GM19043 (cell line): ENCODE measurements at regions not wholly inside any gene's neighbourhood (a gene's known extent, or its start where the extent isn't known, plus 50 kb on each side); places are given as distances from the start of the nearest gene placed in this dataset.

Experiments used
- ATAC-seq: cut with Tn5 transposase; IDR thresholded peaks from one replicate; pipeline ENCODE4 v1.9.1; 2021; ENCODE audit warnings: low read depth; ENCODE audit not compliant: unreplicated experiment

- ATAC-seq: no peak
These were observed 421.1 kb upstream of the CELF4 start for GRCh38 chr18:37986665-37987064.

- no peak for ATAC-seq
These were observed 419.5 kb upstream of the CELF4 start for GRCh38 chr18:37985126-37985525.

DNA sequence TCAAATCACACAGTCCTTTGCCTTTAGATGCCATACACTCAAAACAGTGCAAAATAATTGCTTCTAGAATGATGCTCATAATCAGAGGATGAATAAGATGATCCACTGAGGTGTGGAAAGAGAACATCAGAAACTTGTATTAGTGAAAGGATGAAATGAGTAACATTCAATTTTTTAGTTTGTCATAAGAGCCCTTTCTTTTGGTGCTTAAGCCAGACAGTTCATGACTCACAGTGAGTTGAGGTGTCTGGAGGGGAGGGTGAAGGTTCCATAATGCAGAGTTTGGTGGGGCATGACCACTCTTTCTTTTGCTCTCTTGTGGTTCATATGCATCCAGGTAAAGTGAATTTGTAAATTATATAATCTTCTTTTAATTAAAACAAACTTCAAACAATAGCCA is 415.0 kb upstream of the CELF4 start:
- ATAC-seq: no peak

- ATAC-seq: no peak
These were observed 409.8 kb upstream of the CELF4 start for GRCh38 chr18:37975446-37975845.

DNA sequence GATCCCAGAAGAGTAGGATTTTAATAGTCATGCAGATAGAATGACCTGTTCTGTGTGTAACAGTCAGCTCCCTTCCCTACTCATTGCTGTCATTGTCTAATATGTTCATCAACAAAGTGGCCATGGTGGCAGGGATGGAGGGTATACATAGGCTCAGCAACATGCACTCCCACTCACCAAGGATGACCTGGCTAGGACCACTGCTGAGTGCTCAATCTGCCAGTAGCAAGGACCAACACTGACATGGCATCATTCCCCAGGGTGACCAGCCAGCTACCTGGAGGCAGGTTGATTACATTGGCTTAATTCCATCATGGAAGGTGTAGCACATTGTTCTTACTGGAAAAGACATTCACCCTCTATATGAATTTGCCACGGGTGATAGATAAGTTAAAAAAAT is 401.7 kb upstream of the CELF4 start:
- ATAC-seq: no peak

GRCh38 chr18:37965572-37965970 is 400.0 kb upstream of the CELF4 start:
- no peak for ATAC-seq

DNA sequence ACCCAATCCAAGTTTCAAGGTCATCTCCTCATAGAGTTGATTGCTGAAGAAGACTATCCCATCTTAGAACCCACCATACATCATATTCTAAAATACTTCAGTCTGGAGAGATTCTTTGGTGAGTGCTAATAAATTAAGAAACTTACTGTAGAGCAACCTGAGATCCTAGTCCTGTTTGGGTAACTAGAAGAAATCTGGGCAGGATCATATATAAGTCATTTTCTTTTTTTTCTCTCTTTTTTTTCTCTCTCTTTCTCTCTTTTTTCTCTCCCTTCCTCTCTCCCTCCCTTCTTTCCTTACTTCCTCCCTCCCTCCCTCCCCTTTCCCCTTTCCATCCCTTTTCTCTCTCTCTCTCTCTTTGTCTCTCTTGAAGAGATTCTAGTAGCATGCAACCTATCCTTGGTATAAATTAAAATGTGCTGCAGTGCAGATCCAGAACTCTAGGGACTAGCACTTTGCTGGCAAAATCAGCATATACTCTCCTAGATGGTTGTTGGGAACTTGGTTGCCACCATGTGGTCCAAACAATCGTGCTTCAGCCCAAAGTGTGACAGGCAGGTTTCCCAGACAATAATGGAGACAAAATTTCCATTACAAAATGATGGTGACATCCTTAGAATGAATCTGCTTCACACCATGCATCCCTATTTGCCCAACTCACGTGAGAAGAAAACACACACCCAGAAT is 399.4 kb upstream of the CELF4 start:
- ATAC-seq: no peak

GRCh38 chr18:37963837-37964236 is 398.2 kb upstream of the CELF4 start:
- no peak for ATAC-seq

DNA sequence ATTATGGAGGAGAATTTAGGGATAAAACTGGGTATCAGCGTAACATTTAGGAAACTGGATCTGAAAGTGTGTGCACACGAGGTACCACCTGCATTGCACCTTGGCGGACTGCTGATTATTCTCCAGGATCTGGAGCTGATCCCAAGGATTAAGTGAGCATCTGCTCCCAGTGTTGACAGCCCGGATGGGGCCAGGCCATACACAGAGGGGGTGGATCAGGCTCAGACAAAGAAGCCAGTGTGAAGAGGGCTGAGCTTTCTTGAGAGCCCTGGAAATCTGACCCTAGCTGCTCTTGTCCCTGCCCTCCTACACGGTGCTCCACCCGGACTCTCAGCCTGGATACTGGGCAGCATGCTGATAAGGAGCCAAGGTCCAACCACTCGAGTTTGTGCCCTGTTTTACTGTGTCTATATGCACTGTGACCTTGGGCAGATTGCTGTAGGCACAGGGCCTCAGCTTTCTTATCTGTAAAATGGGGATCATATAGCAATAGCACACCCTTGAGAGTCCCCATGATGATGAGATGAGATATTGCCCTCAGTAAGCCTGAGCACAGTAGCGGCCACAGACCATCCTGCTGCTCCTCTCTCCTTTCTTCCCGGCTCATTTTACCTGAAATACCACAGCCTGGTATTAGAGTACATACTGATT is 396.8 kb upstream of the CELF4 start:
- no peak for ATAC-seq

- ATAC-seq: no peak
These were observed 392.9 kb upstream of the CELF4 start for GRCh38 chr18:37958499-37958898.

DNA sequence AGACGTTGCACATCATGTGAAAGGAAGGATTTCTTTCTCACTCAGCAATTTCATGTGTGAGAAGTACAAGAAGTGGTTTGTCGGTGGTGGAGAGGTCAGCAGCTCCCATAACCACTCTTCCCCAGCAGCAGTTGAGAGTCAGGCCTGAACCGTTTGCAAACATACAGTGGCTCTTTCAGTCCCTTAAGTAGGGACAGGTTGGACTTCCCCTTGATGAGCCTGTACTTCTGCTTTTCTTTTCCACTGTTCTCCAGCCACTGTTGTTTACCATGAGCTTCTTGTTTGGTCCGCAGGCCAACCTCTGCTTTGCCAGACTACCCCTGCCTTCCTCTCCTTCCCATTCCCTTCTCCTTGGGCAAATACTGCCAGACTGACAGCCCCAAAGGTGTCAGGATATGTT is 391.3 kb upstream of the CELF4 start:
- no peak for ATAC-seq

DNA sequence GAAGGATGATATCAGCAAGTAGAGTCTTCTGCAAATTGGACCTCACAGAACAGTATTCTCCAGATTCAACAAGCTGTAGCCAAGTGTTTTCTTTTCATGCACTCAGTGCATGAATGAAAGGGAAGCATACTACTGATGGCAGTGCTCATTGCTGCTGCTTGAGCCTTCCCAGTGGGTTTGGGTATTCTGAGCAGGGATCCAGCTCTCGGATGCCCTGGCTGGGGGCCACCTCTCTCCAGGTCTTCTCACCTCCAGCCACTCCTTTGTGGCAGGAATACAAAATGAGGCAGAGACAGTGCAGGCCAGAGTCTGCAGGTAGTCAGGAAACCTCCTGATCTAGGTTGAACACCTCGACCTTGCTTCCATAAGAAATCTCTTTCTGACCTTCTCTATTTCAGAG is 390.4 kb upstream of the CELF4 start:
- no peak for ATAC-seq

- ATAC-seq: no peak
These were observed 389.6 kb upstream of the CELF4 start for GRCh38 chr18:37955201-37955600.

DNA sequence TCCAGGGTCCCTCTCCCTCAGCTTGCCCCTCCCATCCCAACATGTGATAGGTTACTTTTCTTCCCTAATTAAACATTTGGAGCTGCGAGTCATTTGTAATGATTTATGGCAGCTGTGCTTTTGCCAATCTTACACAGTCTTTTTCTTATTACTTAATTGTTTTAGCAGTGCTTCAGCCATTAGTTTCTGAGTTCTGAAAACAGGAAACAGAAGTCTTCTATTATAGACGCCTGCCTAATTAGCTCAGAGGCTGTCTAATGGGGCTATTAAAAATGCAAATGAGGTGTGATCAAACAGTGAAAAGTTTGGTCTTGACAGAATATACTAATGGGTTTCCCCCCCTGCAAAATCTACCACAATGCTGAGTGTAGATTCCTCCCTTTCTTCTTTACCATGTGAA is 388.3 kb upstream of the CELF4 start:
- no peak for ATAC-seq

DNA sequence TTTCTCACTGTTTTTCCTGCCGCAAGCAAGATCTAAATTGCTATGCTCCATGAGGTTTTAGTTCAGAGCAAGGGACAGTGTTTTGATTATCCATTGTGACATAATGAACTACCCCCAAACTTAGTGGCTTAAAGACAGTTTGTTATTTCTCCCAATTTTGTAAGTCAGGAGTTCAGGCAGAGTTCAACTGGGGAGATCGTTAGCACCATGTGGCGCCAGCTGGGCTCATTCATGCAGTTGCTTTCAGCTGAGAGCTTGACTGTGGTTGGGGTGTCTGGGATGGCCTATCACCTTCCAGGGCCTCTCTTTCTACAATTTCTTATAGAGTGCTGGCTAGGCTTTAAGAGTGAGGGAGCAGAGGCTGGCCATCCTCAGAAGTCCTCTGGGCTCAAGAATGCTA is 382.9 kb upstream of the CELF4 start:
- ATAC-seq: no peak

DNA sequence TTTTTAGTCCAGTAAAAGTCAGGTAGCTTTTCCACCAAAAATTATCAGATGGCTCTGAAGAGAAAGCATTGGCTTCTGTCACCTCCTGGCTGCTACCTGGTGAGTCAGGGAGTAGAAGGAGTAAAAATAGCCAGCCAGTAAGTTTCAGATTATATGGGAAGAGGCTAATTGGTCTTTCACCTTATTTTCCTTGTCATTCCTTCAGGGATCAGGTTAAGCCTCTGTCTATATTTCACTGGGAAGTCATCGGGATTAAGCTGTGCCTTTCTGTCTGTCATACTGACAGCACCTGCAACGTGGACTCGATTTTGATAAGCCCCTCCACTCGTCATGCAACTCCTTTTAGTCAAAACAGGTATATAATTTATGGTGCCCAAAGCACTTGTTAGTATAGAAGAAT is 380.7 kb upstream of the CELF4 start:
- no peak for ATAC-seq

GRCh38 chr18:37944700-37945270 is 379.2 kb upstream of the CELF4 start:
- ATAC-seq: no peak

DNA sequence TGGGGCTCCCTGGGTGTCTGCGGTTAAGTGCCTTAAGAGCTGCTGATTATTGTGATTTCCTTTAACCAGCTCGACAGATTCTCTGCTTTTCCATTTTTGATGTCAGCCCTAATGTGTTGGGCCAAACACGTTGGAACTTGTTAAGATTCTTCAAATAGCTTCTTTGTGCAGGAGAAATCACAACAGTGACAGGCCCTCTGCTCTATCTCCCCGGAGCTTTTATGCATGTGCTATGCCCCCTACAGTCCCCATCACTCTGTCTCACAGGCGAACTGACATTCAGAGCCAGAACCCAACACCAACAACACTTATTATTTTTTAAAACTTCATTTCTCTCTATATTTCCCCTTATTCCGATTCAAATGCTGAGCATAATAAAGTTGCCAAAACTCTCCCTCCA is 371.7 kb upstream of the CELF4 start:
- ATAC-seq: no peak

DNA sequence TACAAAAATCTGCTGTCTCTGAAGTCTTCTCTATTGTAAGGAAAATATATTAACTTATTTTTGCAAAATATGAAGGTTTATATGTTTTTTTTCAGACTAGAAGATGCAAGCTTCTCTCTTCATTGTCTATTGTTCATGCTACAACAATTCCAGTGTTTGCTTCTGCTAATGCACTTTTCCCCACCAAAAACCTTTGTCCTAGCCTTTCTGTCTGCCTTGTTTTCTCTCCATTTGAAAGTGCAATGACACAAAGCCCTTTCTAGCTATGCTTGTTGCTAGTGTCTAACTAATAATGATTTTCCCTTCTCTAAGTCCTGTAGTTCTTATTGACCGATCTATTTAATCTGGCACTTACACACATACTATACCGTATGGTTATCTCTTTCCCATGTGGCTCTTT is 369.5 kb upstream of the CELF4 start:
- no peak for ATAC-seq

DNA sequence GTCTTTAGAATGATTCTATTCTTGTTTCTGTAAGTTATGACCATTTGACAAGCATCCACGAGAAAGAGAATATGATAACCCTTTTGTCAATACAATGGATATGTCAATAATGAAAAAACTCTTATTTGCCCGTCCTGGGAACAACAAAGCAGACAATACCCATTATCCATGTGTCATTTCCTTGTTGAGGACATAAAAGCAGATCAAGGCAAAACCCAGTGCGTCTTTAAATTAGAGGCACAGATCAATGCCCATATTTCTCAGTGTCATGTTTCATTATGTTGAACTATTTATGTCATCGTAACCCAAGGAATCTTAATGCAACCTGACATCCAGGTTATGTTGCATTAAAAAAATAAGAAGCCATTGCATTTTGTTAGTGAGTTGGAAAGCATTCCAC is 365.0 kb upstream of the CELF4 start:
- no peak for ATAC-seq

DNA sequence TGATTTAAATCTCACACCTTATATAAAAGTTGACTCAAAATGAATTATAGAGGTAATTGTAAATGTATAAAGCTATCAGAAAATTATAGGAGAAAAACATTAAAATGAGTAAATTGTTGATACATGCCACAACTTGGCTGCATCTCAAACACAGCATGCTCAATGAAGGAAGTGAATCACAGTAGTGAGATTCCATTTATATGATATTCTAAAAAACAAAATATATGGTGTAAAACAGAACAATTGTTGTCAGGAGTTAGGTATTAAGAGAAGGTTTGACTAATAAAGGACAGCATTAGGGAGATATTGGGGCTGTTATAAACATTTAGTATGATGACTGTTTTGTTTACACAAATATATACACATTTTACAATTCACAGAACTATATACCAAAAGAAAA is 356.6 kb upstream of the CELF4 start:
- ATAC-seq: no peak

DNA sequence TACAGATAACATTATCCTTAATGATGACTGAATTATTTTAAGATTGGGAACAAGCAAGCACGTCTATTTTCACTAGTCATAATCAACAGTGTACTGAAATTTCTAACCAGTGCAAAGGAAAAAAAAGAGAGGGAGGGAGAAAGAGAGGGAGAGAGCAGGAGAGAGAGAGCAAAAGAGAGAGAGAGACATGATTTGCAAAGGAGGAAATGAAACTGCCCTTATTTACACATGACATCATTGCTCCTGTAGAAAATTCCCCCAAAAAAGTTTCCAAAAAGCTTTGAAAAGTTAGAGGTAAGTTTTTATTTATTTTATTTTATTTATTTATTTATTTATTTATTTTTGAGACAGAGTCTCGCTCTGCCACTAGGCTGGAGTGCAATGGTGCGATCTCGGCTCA is 355.3 kb upstream of the CELF4 start:
- no peak for ATAC-seq
